ENCODE measurements at regions not wholly inside any gene's neighbourhood (a gene's known extent, or its start where the extent isn't known, plus 50 kb on each side); places are given as distances from the start of the nearest gene placed in this dataset.

DNA sequence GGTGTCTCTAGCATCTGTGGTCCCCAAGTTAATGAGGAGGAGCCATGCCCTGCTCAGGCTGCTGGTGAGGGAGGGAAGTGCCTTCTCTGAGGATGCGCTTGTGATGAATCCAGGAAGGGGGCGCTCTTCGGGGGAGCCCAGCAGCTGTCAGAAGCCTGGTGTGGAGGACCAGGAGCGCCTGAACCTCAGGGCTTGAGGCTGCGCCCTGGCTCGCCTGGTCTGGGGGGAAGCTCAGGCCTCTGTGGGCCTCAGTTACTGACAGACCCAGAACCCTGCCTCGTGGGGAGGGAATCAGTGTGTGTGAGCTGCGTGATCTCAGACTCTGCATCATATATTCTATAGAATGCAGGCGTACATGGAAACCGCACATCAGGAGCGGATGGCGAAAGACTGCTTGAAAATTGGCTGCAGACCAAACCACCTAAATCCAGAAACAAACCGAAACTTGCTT, 126.1 kb downstream of the SEC14L1 start:
- DNase-seq (ENCODE audit: extremely low read depth, low read depth): no peak
- TF ChIP-seq, protein P1, sequence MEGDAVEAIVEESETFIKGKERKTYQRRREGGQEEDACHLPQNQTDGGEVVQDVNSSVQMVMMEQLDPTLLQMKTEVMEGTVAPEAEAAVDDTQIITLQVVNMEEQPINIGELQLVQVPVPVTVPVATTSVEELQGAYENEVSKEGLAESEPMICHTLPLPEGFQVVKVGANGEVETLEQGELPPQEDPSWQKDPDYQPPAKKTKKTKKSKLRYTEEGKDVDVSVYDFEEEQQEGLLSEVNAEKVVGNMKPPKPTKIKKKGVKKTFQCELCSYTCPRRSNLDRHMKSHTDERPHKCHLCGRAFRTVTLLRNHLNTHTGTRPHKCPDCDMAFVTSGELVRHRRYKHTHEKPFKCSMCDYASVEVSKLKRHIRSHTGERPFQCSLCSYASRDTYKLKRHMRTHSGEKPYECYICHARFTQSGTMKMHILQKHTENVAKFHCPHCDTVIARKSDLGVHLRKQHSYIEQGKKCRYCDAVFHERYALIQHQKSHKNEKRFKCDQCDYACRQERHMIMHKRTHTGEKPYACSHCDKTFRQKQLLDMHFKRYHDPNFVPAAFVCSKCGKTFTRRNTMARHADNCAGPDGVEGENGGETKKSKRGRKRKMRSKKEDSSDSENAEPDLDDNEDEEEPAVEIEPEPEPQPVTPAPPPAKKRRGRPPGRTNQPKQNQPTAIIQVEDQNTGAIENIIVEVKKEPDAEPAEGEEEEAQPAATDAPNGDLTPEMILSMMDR (IDR thresholded peaks at IDR 0.05; ENCODE audit: low read depth, low read length): peak; percentile 9

DNA sequence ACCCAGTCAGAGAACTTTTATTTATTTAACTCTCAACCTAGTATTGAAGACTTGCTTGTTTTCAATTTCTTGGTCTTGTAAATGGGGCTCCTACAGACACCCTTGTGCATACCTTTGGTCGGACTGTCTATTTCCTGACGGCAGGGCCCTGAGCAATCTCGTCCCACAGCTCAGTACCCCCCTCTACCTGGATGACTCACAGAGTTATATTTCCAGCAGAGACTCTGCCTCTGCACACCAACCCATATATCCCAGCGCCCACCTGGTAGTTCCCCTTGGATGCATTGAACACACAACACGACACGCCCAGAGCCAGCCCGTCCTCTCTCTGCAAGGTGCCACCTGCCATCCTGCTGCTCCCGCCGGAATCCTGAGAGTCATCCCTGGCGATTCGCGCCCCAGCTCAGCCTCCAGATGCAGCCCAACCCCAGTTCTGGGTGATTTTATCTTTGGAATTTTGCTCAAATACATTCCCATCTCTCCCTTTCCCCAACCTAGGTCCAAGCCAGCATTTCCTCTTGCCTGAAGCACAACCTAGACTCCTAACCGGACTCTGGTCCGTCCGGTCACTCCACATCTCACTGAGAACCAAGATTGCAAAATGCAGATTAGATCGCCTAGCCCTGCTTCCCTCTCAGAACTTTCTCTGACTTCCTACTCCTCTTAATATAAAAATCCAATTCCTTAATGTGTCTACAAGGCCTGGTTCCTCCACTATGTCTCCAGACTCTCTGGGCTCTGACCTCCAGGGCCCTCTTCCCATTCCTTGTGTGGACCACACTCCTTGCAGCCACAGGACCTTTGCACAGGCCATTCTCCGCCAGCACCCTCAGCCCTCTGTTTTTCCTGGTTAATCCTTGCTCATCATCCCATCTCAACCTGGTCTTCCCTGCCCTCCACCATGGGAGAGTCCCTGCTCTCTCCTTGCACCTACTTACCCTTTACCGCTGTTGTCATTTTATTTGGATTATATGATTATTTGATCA, 129.2 kb downstream of the SEC14L1 start:
- no peak for DNase-seq (ENCODE audit: extremely low read depth, low read depth)
- TF ChIP-seq, protein P1 (IDR thresholded peaks at IDR 0.05; ENCODE audit: low read depth, low read length): no peak

DNA sequence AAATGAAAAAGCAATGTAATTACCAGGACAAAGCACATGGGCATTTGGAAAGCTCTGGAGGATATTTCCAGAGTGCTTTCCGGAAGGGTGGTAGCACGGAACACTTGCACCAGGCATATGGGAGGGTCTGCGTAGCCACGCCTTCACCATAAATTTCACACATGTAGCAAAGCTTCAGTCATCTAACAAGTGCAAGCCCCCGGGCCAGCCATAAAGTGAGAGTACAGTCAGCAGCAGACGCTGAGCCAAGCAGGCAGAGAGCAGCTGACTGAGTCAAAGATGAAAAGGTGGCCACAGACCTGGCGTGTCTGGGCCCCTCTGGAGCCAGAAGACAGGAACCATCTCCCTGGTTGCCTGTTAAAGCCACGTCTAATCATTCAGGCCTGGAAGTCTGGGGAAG, 130.6 kb downstream of the SEC14L1 start:
- DNase-seq (ENCODE audit: extremely low read depth, low read depth): no peak
- TF ChIP-seq, protein P1 (IDR thresholded peaks at IDR 0.05; ENCODE audit: low read depth, low read length): no peak

DNA sequence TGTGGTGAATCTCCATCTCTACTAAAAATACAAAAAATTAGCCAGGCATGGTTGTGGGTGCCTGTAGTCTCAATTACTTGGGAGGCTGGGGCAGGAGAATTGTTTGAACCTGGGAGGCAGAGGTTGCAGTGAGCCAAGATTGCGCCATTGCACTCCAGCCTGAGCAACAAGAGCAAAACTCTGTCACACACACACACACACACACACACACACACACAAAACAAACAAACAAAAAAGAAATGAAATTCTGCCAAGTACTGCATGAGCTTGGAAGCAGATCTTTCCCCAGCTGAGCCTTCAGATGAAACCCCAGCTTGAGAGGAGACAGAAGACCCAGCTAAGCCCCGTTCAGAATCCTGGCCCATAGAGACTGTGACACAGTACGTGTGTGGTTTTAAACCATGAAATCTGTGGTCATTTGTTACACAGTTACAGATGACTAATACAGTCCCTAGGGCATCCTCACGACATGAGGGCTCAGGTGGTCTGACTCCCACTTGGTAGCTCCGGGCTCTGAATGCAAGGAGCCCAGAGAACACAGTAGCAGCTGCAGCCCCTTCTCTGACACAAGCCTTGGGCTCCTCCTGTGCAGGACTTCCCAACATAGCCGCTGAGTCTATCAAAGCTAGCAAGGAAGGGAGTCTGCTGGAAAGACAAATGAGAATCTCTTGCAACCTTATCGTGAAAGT, 132.8 kb downstream of the SEC14L1 start:
- no peak for DNase-seq (ENCODE audit: extremely low read depth, low read depth)
- TF ChIP-seq, protein P1 (IDR thresholded peaks at IDR 0.05; ENCODE audit: low read depth, low read length): no peak

DNA sequence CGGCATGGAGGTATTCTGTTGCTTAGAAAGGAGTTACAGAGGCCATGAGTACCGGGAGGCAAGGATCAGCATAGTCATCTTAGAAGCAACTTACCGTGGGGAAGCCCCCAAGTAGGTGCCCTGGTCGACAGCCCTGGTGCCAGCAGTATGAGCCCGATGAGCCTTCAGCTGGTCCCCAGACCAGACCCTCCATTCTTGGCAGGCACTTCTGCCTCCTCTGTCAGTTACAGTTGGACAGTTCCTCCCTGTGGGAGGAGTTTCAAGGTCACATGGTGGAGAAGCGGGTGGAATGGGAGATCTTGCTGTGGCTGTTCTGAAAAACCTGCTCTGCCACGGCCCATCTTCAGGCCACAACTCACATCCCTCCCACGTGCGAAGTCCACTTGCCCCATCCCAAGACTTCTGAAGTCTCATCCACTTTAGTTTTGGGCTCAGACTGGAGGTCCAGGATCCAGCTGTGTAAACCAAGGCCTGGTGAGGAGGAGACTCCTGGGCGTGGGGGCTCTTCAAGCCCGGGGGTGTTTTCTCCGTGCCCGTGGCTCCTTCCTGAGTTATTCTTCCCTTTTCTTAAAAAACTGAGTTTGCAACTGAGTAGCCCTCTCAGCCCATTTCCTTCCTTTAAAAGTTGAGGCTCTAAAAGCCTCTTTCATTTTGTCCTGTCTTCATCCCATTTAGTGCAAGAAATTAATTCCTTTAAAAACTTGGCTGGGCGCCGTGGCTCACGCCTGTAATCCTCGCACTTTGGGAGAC, 133.5 kb downstream of the SEC14L1 start:
- no peak for DNase-seq (ENCODE audit: extremely low read depth, low read depth)
- TF ChIP-seq, protein P1 (IDR thresholded peaks at IDR 0.05; ENCODE audit: low read depth, low read length): no peak

DNA sequence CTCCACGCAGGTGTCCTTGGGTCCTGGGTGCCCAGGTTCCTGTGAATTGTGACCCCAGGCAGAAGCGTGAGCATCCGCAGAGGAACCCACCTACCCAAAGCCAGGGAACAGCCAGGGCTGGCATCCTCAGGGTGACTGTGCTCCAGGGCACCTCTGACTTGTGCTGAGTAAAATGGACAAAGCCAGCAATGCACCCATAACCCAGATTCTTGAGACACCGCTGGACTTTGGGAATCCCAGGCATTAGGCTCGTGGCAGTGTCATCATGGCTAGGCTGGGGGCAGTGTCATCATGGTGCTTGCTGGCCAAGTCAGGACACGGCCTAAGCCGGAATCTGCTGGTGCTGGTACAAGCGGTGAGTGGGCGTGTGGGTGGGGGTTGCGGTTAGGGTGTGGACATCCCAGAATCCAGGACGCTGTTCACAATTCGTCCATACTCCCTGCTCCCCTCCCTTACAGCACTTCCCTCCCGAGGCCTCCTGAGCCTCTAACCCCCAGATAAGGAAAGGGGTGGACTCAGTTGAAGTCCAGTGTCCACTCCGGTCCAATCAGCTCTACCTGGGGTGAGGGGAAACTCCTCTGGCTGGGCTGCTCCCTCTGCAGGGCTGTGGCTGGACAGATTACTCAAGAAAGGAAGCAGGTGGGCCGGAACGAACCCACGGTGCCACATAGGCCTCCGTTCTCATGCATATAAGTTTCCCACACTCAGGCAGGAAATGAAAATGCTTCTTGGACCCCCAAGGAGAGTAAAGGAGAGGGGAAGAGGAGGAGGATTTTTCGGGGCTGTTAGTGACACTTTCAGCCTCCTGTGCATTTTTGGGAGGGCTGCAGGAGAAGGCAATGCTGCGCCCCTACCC, 138.9 kb downstream of the SEC14L1 start:
- no peak for DNase-seq (ENCODE audit: extremely low read depth, low read depth)
- TF ChIP-seq, protein P1 (IDR thresholded peaks at IDR 0.05; ENCODE audit: low read depth, low read length): no peak

Data from AG09319 (cell line).